CD14-positive monocyte (primary cell): ENCODE measurements at regions not wholly inside any gene's neighbourhood (a gene's known extent, or its start where the extent isn't known, plus 50 kb on each side); places are given as distances from the start of the nearest gene placed in this dataset.

Source experiments
- DNase-seq, 3 donors: peaks; one replicate each; pipeline ENCODE4 v3.0.0-alpha.2; 2011 to 2022
- H2AFZ ChIP-seq: 2 replicates; pipeline ENCODE4 v1.6.0; 2012; ENCODE audit warnings: mild to moderate bottlenecking, low read depth, low read length, inconsistent platforms; ENCODE audit not compliant: insufficient read depth, poor library complexity, severe bottlenecking
- H3K27ac ChIP-seq, 2 donors: 1 replicate in 1 of 2; 2 replicates in 1 of 2; pipeline ENCODE4 v1.5.1; 2012 to 2013; ENCODE audit warnings: low read length in 2 of 2, control low read depth in 1 of 2, inconsistent platforms in 1 of 2, low read depth in 1 of 2, mild to moderate bottlenecking in 1 of 2
- H3K27me3 ChIP-seq, 2 donors: one replicate each; pipeline versions ENCODE4 v1.6.0 to v1.6.1; 2011 to 2013; ENCODE audit warnings: low read length in 2 of 2; ENCODE audit not compliant: control insufficient read depth in 2 of 2, insufficient read depth in 2 of 2
- H3K36me3 ChIP-seq, 2 donors: replicated peaks in 1 of 2; 1 replicate in 1 of 2; 2 replicates in 1 of 2; pipeline versions ENCODE4 v1.5.1 to v1.6.1; 2012 to 2013; ENCODE audit warnings: low read length in 2 of 2, control low read depth in 1 of 2, inconsistent platforms in 1 of 2, mild to moderate bottlenecking in 1 of 2; ENCODE audit not compliant: insufficient read depth in 2 of 2, control insufficient read depth in 1 of 2
- H3K4me1 ChIP-seq, 2 donors: 1 replicate in 1 of 2; 2 replicates in 1 of 2; pipeline versions ENCODE4 v1.5.1 to v1.6.1; 2012 to 2013; ENCODE audit warnings: low read length in 2 of 2, control low read depth in 1 of 2, inconsistent platforms in 1 of 2, mild to moderate bottlenecking in 1 of 2, moderate library complexity in 1 of 2; ENCODE audit not compliant: insufficient read depth in 2 of 2, control insufficient read depth in 1 of 2
- H3K4me2 ChIP-seq: replicated peaks from 2 replicates; pipeline ENCODE3; 2012; ENCODE audit warnings: low read length, moderate library complexity, mild to moderate bottlenecking; ENCODE audit not compliant: poor library complexity, severe bottlenecking; ENCODE audit errors: extremely low read depth
- H3K4me3 ChIP-seq, 3 experiments: fragments of 200-600 bp in 1 of 3; sonication (generic) in 1 of 3; replicated peaks in 1 of 3; 1 replicate in 2 of 3; 2 replicates in 1 of 3; pipeline ENCODE4 v1.5.1; 2011 to 2013; ENCODE audit warnings: low read length in 3 of 3, mild to moderate bottlenecking in 3 of 3, control low read depth in 2 of 3, low read depth in 2 of 3, inconsistent platforms in 1 of 3, moderate library complexity in 1 of 3
- H3K79me2 ChIP-seq: 2 replicates; pipeline ENCODE4 v1.6.0; 2012; ENCODE audit warnings: mild to moderate bottlenecking, control low read depth, inconsistent platforms, low read length, moderate library complexity; ENCODE audit not compliant: insufficient read depth
- H3K9ac ChIP-seq: 2 replicates; pipeline ENCODE4 v1.6.0; 2017; ENCODE audit warnings: low read length, mild to moderate bottlenecking; ENCODE audit not compliant: insufficient read depth, poor library complexity, severe bottlenecking
- H3K9me3 ChIP-seq, 2 donors: replicated peaks in 1 of 2; 1 replicate in 1 of 2; 2 replicates in 1 of 2; pipeline versions ENCODE4 v1.5.1 to v1.6.1; 2012 to 2013; ENCODE audit warnings: low read length in 2 of 2, control low read depth in 1 of 2; ENCODE audit not compliant: control insufficient read depth in 1 of 2, insufficient read depth in 1 of 2
- H4K20me1 ChIP-seq: 2 replicates; pipeline ENCODE4 v1.6.0; 2012; ENCODE audit warnings: mild to moderate bottlenecking, low read length, control low read depth, moderate library complexity; ENCODE audit not compliant: insufficient read depth
- H3K27ac Mint-ChIP-seq, 7 donors: one replicate each; pipeline ENCODE4 v1.8.0; 2020; ENCODE audit warnings: mild to moderate bottlenecking in 7 of 7, mixed read lengths in 7 of 7, moderate library complexity in 6 of 7, inconsistent platforms in 2 of 7
- H3K27me3 Mint-ChIP-seq, 3 donors: one replicate each; pipeline ENCODE4 v1.8.0; 2021 to 2022; ENCODE audit warnings: low read depth in 3 of 3, mild to moderate bottlenecking in 3 of 3, mixed read lengths in 3 of 3, moderate library complexity in 3 of 3, inconsistent platforms in 1 of 3
- H3K36me3 Mint-ChIP-seq, 2 donors: one replicate each; pipeline ENCODE4 v1.8.0; 2020; ENCODE audit warnings: mixed read lengths in 2 of 2, inconsistent platforms in 1 of 2, mild to moderate bottlenecking in 1 of 2
- H3K4me1 Mint-ChIP-seq: one replicate; pipeline ENCODE4 v1.8.0; 2020; ENCODE audit warnings: mild to moderate bottlenecking, mixed read lengths
- H3K4me3 Mint-ChIP-seq, 2 donors: one replicate each; pipeline ENCODE4 v1.8.0; 2020; ENCODE audit warnings: mild to moderate bottlenecking in 2 of 2, mixed read lengths in 2 of 2, moderate library complexity in 1 of 2
- H3K9me3 Mint-ChIP-seq, 7 donors: one replicate each; pipeline ENCODE4 v1.8.0; 2020 to 2022; ENCODE audit warnings: mixed read lengths in 7 of 7, mild to moderate bottlenecking in 6 of 7, moderate library complexity in 6 of 7, inconsistent platforms in 2 of 7
- CTCF ChIP-seq: fragments of 200-600 bp; IDR thresholded peaks from one replicate; pipeline ENCODE4 v1.8.0; 2022; ENCODE audit warnings: antibody characterized with exemption, mild to moderate bottlenecking
- WGBS: methylation state at CpG from one replicate; pipeline ENCODE4 v1.1.5; 2013; ENCODE audit warnings: missing lambda C conversion rate; ENCODE audit not compliant: insufficient coverage; 5-methylcytosine and 5-hydroxymethylcytosine counted together
- intact Hi-C, 2 donors: fragments of 100-400 bp; cut with micrococcal nuclease; formaldehyde crosslinking; loops; one replicate each; pipeline versions ENCODE4 v1.15.0 to v1.15.1; 2023

GRCh38 chr18:21958707-21959450, 210.5 kb upstream of the GATA6 start:
- H4K20me1 ChIP-seq = no peaks in the 10 kb centered on the region
- no peaks in the 10 kb centered on the region for H3K27me3 ChIP-seq
- no peaks in the 10 kb centered on the region for H3K4me1 ChIP-seq
- no peak overlapping the region for H3K4me3 ChIP-seq
- H3K9me3 ChIP-seq = no peaks in the 10 kb centered on the region
- intact Hi-C loops = loop anchor here (5.0 kb wide), 2 partner anchors 467 to 762 kb away; no protein-coding TSS in a partner anchor
- H3K79me2 ChIP-seq = no peaks in the 10 kb centered on the region
- no peak overlapping the region for H3K9ac ChIP-seq
- WGBS = 100% methylated on average over 2 of the region's 5 CpGs
- Mint-ChIP-seq H3K27ac (peak overlapping the region in 1 of 7 donors; percentile 84), H3K4me3 (no peak overlapping the region), H3K36me3 (no peaks in the 10 kb centered on the region), H3K4me1 (no peaks in the 10 kb centered on the region), H3K9me3 (peaks cover 0 to 3% (median 0%) of the 10 kb centered on the region in 7 donors), H3K27me3 (peaks cover 2 to 6% (median 3%) of the 10 kb centered on the region in 3 donors)
- no peaks in the 10 kb centered on the region for H3K36me3 ChIP-seq
- no peak overlapping the region for H2AFZ ChIP-seq
- DNase-seq = no peak
- no peak overlapping the region for H3K4me2 ChIP-seq
- no peak for TF ChIP-seq CTCF
- H3K27ac ChIP-seq = no peak overlapping the region

- Histone ChIP-seq H3K27me3 (no peaks in the 10 kb centered on the region), H3K9ac (no peak overlapping the region), H3K27ac (no peak overlapping the region), H3K9me3 (no peaks in the 10 kb centered on the region), H4K20me1 (no peaks in the 10 kb centered on the region), H3K4me2 (no peak overlapping the region), H3K4me3 (no peak overlapping the region), H3K4me1 (no peaks in the 10 kb centered on the region), H2AFZ (no peak overlapping the region), H3K36me3 (no peaks in the 10 kb centered on the region), H3K79me2 (no peaks in the 10 kb centered on the region)
- no peak for TF ChIP-seq CTCF
- peaks cover 0 to 3% (median 0%) of the 10 kb centered on the region in 7 donors for H3K9me3 Mint-ChIP-seq
- no peak overlapping the region for H3K27ac Mint-ChIP-seq
- no peaks in the 10 kb centered on the region for H3K4me1 Mint-ChIP-seq
- no peak for DNase-seq
- WGBS = 64% methylated on average over 5 of the region's 8 CpGs
- intact Hi-C loops = no loop called here
- H3K36me3 Mint-ChIP-seq = no peaks in the 10 kb centered on the region
- peaks cover 2 to 4% (median 3%) of the 10 kb centered on the region in 3 donors for H3K27me3 Mint-ChIP-seq
- no peak overlapping the region for H3K4me3 Mint-ChIP-seq
Observed at GRCh38 chr18:21960189-21960588, 209.2 kb upstream of the GATA6 start.
